Smooth muscle cell (in vitro differentiated cells): ENCODE measurements at regions not wholly inside any gene's neighbourhood (a gene's known extent, or its start where the extent isn't known, plus 50 kb on each side); places are given as distances from the start of the nearest gene placed in this dataset.

Experiments used
- DNase-seq: peaks from one replicate; lab custom pipeline; 2025; ENCODE audit not compliant: unreplicated experiment; lab: John Stamatoyannopoulos, UW
- H2AFZ ChIP-seq: fragments of 200-600 bp; sonication (generic); 2 replicates; pipeline ENCODE4 v1.6.0; 2016; ENCODE audit warnings: antibody characterized with exemption, low read depth, mild to moderate bottlenecking
- H3F3A ChIP-seq: fragments of 200-600 bp; sonication (generic); 2 replicates; pipeline ENCODE4 v1.6.0; 2017; ENCODE audit warnings: antibody characterized with exemption, low read depth
- H3K27ac ChIP-seq: fragments of 200-600 bp; sonication (generic); 2 replicates; pipeline ENCODE4 v1.5.1; 2016; ENCODE audit warnings: low read depth, mild to moderate bottlenecking
- H3K27me3 ChIP-seq: fragments of 200-600 bp; sonication (generic); 2 replicates; pipeline ENCODE4 v1.6.1; 2016; ENCODE audit warnings: low read depth, mild to moderate bottlenecking
- H3K36me3 ChIP-seq: fragments of 200-600 bp; sonication (generic); 2 replicates; pipeline ENCODE4 v1.5.1; 2016; ENCODE audit warnings: low read depth
- H3K4me1 ChIP-seq: fragments of 200-600 bp; sonication (generic); 2 replicates; pipeline ENCODE4 v1.5.1; 2016; ENCODE audit warnings: low read depth
- H3K4me2 ChIP-seq: fragments of 200-600 bp; sonication (generic); 2 replicates; pipeline ENCODE4 v1.6.0; 2016; ENCODE audit warnings: mild to moderate bottlenecking
- H3K4me3 ChIP-seq: fragments of 200-600 bp; sonication (generic); 2 replicates; pipeline ENCODE4 v1.5.1; 2016; ENCODE audit warnings: mild to moderate bottlenecking
- H3K79me2 ChIP-seq: fragments of 200-600 bp; sonication (generic); 2 replicates; pipeline ENCODE4 v1.6.0; 2016; ENCODE audit warnings: low read depth, mild to moderate bottlenecking
- H3K9ac ChIP-seq: fragments of 200-600 bp; sonication (generic); 2 replicates; pipeline ENCODE4 v1.6.0; 2016; ENCODE audit warnings: low read depth
- H3K9me3 ChIP-seq: fragments of 200-600 bp; sonication (generic); replicated peaks from 2 replicates; pipeline ENCODE4 v1.5.1; 2016; ENCODE audit warnings: low read depth
- H4K20me1 ChIP-seq: fragments of 200-600 bp; sonication (generic); 2 replicates; pipeline ENCODE4 v1.6.0; 2016; ENCODE audit warnings: low read depth
- WGBS: methylation state at CpG from one replicate; pipeline ENCODE4 v1.1.7; 2016; ENCODE audit warnings: low lambda C conversion rate; 5-methylcytosine and 5-hydroxymethylcytosine counted together
- TF ChIP-seq, protein P1 (sequence below): fragments of 200-600 bp; sonication (generic); IDR thresholded peaks from 2 replicates; pipeline ENCODE4 v1.5.1; 2017; ENCODE audit warnings: borderline replicate concordance, mild to moderate bottlenecking, antibody characterized with exemption; ENCODE audit not compliant: insufficient read depth, poor library complexity, severe bottlenecking

- no peaks in the 10 kb centered on the region for H3K27me3 ChIP-seq
- H3K4me1 ChIP-seq: peaks cover 14% of the 10 kb centered on the region
- no peak overlapping the region for H3K27ac ChIP-seq
- no peaks in the 10 kb centered on the region for H4K20me1 ChIP-seq
- no peak for DNase-seq
- no peaks in the 10 kb centered on the region for H3K79me2 ChIP-seq
- H3K4me3 ChIP-seq: no peak overlapping the region
- no peaks in the 10 kb centered on the region for H3K36me3 ChIP-seq
- no peak overlapping the region for H3K9ac ChIP-seq
- H2AFZ ChIP-seq: no peak overlapping the region
- TF ChIP-seq, protein P1, sequence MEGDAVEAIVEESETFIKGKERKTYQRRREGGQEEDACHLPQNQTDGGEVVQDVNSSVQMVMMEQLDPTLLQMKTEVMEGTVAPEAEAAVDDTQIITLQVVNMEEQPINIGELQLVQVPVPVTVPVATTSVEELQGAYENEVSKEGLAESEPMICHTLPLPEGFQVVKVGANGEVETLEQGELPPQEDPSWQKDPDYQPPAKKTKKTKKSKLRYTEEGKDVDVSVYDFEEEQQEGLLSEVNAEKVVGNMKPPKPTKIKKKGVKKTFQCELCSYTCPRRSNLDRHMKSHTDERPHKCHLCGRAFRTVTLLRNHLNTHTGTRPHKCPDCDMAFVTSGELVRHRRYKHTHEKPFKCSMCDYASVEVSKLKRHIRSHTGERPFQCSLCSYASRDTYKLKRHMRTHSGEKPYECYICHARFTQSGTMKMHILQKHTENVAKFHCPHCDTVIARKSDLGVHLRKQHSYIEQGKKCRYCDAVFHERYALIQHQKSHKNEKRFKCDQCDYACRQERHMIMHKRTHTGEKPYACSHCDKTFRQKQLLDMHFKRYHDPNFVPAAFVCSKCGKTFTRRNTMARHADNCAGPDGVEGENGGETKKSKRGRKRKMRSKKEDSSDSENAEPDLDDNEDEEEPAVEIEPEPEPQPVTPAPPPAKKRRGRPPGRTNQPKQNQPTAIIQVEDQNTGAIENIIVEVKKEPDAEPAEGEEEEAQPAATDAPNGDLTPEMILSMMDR: no peak
- no peaks in the 10 kb centered on the region for H3K9me3 ChIP-seq
- H3K4me2 ChIP-seq: no peak overlapping the region
- no peaks in the 10 kb centered on the region for H3F3A ChIP-seq
Observed at GRCh38 chr6:131459005-131459404, 114.0 kb upstream of the ARG1 start.

GRCh38 chr6:131460614-131461000, 112.4 kb upstream of the ARG1 start:
- no peaks in the 10 kb centered on the region for H3K27me3 ChIP-seq
- H3K9ac ChIP-seq: no peak overlapping the region
- no peaks in the 10 kb centered on the region for H3K36me3 ChIP-seq
- peak overlapping the region; percentile 60 for H3K4me2 ChIP-seq
- peak overlapping the region; percentile 63 for H2AFZ ChIP-seq
- H3K9me3 ChIP-seq: no peaks in the 10 kb centered on the region
- 24% methylated on average over 6 of the region's 6 CpGs for WGBS
- DNase-seq: no peak
- H4K20me1 ChIP-seq: no peaks in the 10 kb centered on the region
- H3K27ac ChIP-seq: no peak overlapping the region
- H3K4me1 ChIP-seq: peaks cover 14% of the 10 kb centered on the region
- no peaks in the 10 kb centered on the region for H3F3A ChIP-seq
- TF ChIP-seq, protein P1: no peak
- no peak overlapping the region for H3K4me3 ChIP-seq
- H3K79me2 ChIP-seq: no peaks in the 10 kb centered on the region

DNA sequence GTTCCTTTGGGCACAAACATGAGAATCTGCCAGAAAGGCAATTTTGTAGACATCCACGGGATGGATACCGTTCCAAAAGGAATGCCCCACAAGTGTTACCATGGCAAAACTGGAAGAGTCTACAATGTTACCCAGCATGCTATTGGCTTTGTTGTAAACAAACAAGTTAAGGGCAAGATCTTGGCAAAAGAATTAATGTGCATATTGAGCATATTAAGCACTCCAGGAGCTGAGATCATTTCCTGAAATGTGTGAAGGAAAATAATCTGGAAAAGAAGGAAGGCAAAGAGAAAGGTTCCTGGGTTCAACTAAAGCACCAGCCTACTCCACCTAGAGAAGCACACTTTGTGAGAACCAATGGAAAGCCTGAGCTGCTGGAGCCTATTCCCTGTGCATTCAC, 103.9 kb upstream of the ARG1 start:
- 84% methylated on average over 2 of the region's 2 CpGs for WGBS
- Histone ChIP-seq H3K27me3 (no peaks in the 10 kb centered on the region), H3K36me3 (no peaks in the 10 kb centered on the region), H3K4me1 (no peaks in the 10 kb centered on the region), H4K20me1 (no peaks in the 10 kb centered on the region), H3K4me2 (no peak overlapping the region), H2AFZ (no peak overlapping the region), H3K79me2 (no peaks in the 10 kb centered on the region), H3K9me3 (no peaks in the 10 kb centered on the region), H3K9ac (no peak overlapping the region), H3K27ac (no peak overlapping the region), H3F3A (no peaks in the 10 kb centered on the region), H3K4me3 (no peak overlapping the region)
- TF ChIP-seq, protein P1: no peak
- no peak for DNase-seq

GRCh38 chr6:131470534-131470933, 102.5 kb upstream of the ARG1 start:
- Histone ChIP-seq H3K27me3 (no peaks in the 10 kb centered on the region), H3K27ac (no peak overlapping the region), H3K9me3 (no peaks in the 10 kb centered on the region), H3F3A (no peaks in the 10 kb centered on the region), H3K4me3 (no peak overlapping the region), H3K36me3 (no peaks in the 10 kb centered on the region), H3K4me2 (no peak overlapping the region), H3K9ac (no peak overlapping the region), H4K20me1 (no peaks in the 10 kb centered on the region), H3K4me1 (no peaks in the 10 kb centered on the region), H2AFZ (no peak overlapping the region), H3K79me2 (no peaks in the 10 kb centered on the region)
- TF ChIP-seq, protein P1: no peak
- DNase-seq: no peak
- 82% methylated on average over 3 of the region's 3 CpGs for WGBS
